ENCODE measurements at regions not wholly inside any gene's neighbourhood (a gene's known extent, or its start where the extent isn't known, plus 50 kb on each side); places are given as distances from the start of the nearest gene placed in this dataset.

- TF ChIP-seq CTCF (IDR thresholded peaks at IDR 0.05), result peak; percentile 48 to 50
- TF ChIP-seq POLR2AphosphoS5 (IDR thresholded peaks at IDR 0.05), result no peak
- no peak for TF ChIP-seq POLR2A (IDR thresholded peaks at IDR 0.05)
- TF ChIP-seq EP300 (IDR thresholded peaks at IDR 0.05), result no peak
Measured at GRCh38 chr10:28991333-28992270, 297.3 kb upstream of the LYZL1 start.
